ENCODE measurements at regions not wholly inside any gene's neighbourhood (a gene's known extent, or its start where the extent isn't known, plus 50 kb on each side); places are given as distances from the start of the nearest gene placed in this dataset.

- TF ChIP-seq EZH2 (IDR thresholded peaks at IDR 0.05; ENCODE audit: low read depth) (no peak), CTCF (conservative IDR thresholded peaks at IDR 0.05) (no peak)
Observed at GRCh38 chr11:134791102-134791501, 379.1 kb upstream of the B3GAT1 start.
